HepG2 (cell line): ENCODE measurements at regions not wholly inside any gene's neighbourhood (a gene's known extent, or its start where the extent isn't known, plus 50 kb on each side); places are given as distances from the start of the nearest gene placed in this dataset.

Experiments used
- ATF7-NPFF ChIP-seq: sonication (generic); formaldehyde crosslinking; IDR thresholded peaks from 2 replicates; pipeline ENCODE4 v1.8.1; 2023; ENCODE audit warnings: mild to moderate bottlenecking, low read depth, missing genetic modification reagents, moderate library complexity
- CERS6 ChIP-seq: sonication (generic); formaldehyde crosslinking; IDR thresholded peaks from 2 replicates; pipeline ENCODE4 v1.5.0; 2020; ENCODE audit warnings: missing genetic modification reagents
- ESRRA ChIP-seq: sonication (generic); formaldehyde crosslinking; IDR thresholded peaks from 2 replicates; pipeline ENCODE4 v1.5.1; 2020; ENCODE audit warnings: mild to moderate bottlenecking, low read depth, missing genetic modification reagents
- FOXK2 ChIP-seq: fragments of 450-650 bp; IDR thresholded peaks from 2 replicates; pipeline ENCODE4 v1.6.1; 2016
- HNF4A ChIP-seq: sonication (generic); formaldehyde crosslinking; IDR thresholded peaks from 2 replicates; pipeline ENCODE4 v1.4.0; 2020; ENCODE audit warnings: missing genetic modification reagents
- KDM6A ChIP-seq: IDR thresholded peaks from 2 replicates; pipeline ENCODE4 v1.6.1; 2016; ENCODE audit warnings: low read depth
- ZBTB10 ChIP-seq: sonication (generic); formaldehyde crosslinking; IDR thresholded peaks from 2 replicates; pipeline ENCODE4 v1.4.0; 2020; ENCODE audit warnings: missing genetic modification reagents, borderline replicate concordance
- ZFP36L2 ChIP-seq: sonication (generic); formaldehyde crosslinking; IDR thresholded peaks from 2 replicates; pipeline ENCODE4 v1.4.0; 2020; ENCODE audit warnings: missing genetic modification reagents
- ZNF589 ChIP-seq: sonication (generic); formaldehyde crosslinking; conservative IDR thresholded peaks from 2 replicates; pipeline ENCODE4 v1.8.0; 2022; ENCODE audit warnings: mild to moderate bottlenecking, moderate library complexity, missing genetic modification reagents
- ZNF746 ChIP-seq: sonication (generic); formaldehyde crosslinking; IDR thresholded peaks from 2 replicates; pipeline ENCODE4 v1.8.0; 2022; ENCODE audit warnings: mild to moderate bottlenecking, missing genetic modification reagents
- TF ChIP-seq, protein P1 (sequence below): sonication (generic); formaldehyde crosslinking; IDR thresholded peaks from 2 replicates; pipeline ENCODE4 v1.4.0; 2020; ENCODE audit warnings: low read depth, mild to moderate bottlenecking, missing genetic modification reagents
- TF ChIP-seq, protein P2 (sequence below): sonication (generic); formaldehyde crosslinking; IDR thresholded peaks from 2 replicates; pipeline ENCODE4 v1.8.0; 2022; ENCODE audit warnings: low read depth, missing genetic modification reagents
- TF ChIP-seq, protein P3 (sequence below): sonication (generic); formaldehyde crosslinking; conservative IDR thresholded peaks from 2 replicates; pipeline ENCODE4 v1.4.0; 2020; ENCODE audit warnings: mild to moderate bottlenecking, missing genetic modification reagents, moderate library complexity
- TF ChIP-seq, protein P4 (sequence below): sonication (generic); formaldehyde crosslinking; conservative IDR thresholded peaks from 2 replicates; pipeline ENCODE4 v1.5.0; 2020; ENCODE audit warnings: missing genetic modification reagents
- TF ChIP-seq, protein P5 (sequence below): fragments of 450-650 bp; IDR thresholded peaks from 2 replicates; pipeline ENCODE4 v1.6.1; 2017; ENCODE audit warnings: mild to moderate bottlenecking

DNA sequence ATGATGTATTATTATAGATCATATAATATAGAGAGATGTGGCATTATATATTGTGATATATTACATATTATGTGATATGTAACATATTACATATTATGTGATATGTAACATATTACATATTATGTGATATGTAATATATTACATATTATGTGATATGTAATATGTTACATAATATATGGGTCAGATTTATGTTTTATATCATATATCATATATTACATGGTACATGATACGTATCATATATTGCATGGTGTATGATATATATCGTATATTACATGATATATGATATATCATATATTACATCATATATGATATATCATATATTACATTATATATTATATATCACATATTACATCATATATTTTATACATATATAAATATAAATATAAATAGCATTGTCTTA lies 164.1 kb upstream of the NEBL start (continued):
- TF ChIP-seq, protein P1, sequence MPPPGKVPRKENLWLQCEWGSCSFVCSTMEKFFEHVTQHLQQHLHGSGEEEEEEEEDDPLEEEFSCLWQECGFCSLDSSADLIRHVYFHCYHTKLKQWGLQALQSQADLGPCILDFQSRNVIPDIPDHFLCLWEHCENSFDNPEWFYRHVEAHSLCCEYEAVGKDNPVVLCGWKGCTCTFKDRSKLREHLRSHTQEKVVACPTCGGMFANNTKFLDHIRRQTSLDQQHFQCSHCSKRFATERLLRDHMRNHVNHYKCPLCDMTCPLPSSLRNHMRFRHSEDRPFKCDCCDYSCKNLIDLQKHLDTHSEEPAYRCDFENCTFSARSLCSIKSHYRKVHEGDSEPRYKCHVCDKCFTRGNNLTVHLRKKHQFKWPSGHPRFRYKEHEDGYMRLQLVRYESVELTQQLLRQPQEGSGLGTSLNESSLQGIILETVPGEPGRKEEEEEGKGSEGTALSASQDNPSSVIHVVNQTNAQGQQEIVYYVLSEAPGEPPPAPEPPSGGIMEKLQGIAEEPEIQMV (CRISPR knock-in tag): no peak
- no peak for TF ChIP-seq ATF7-NPFF (CRISPR knock-in tag)
- no peak for TF ChIP-seq FOXK2
- no peak for TF ChIP-seq ZBTB10 (CRISPR knock-in tag)
- TF ChIP-seq, protein P2, sequence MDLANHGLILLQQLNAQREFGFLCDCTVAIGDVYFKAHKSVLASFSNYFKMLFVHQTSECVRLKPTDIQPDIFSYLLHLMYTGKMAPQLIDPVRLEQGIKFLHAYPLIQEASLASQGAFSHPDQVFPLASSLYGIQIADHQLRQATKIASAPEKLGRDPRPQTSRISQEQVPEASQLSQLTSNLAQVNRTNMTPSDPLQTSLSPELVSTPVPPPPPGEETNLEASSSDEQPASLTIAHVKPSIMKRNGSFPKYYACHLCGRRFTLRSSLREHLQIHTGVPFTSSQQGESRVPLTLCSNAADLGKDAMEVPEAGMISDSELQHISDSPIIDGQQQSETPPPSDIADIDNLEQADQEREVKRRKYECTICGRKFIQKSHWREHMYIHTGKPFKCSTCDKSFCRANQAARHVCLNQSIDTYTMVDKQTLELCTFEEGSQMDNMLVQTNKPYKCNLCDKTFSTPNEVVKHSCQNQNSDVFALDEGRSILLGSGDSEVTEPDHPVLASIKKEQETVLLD (CRISPR knock-in tag): no peak
- TF ChIP-seq ZFP36L2: no peak
- no peak for TF ChIP-seq CERS6 (CRISPR knock-in tag)
- TF ChIP-seq ZNF746 (CRISPR knock-in tag): no peak
- no peak for TF ChIP-seq KDM6A
- TF ChIP-seq, protein P3, sequence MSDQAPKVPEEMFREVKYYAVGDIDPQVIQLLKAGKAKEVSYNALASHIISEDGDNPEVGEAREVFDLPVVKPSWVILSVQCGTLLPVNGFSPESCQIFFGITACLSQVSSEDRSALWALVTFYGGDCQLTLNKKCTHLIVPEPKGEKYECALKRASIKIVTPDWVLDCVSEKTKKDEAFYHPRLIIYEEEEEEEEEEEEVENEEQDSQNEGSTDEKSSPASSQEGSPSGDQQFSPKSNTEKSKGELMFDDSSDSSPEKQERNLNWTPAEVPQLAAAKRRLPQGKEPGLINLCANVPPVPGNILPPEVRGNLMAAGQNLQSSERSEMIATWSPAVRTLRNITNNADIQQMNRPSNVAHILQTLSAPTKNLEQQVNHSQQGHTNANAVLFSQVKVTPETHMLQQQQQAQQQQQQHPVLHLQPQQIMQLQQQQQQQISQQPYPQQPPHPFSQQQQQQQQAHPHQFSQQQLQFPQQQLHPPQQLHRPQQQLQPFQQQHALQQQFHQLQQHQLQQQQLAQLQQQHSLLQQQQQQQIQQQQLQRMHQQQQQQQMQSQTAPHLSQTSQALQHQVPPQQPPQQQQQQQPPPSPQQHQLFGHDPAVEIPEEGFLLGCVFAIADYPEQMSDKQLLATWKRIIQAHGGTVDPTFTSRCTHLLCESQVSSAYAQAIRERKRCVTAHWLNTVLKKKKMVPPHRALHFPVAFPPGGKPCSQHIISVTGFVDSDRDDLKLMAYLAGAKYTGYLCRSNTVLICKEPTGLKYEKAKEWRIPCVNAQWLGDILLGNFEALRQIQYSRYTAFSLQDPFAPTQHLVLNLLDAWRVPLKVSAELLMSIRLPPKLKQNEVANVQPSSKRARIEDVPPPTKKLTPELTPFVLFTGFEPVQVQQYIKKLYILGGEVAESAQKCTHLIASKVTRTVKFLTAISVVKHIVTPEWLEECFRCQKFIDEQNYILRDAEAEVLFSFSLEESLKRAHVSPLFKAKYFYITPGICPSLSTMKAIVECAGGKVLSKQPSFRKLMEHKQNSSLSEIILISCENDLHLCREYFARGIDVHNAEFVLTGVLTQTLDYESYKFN (CRISPR knock-in tag): no peak
- no peak for TF ChIP-seq ESRRA (CRISPR knock-in tag)
- no peak for TF ChIP-seq ZNF589 (CRISPR knock-in tag)
- TF ChIP-seq, protein P4, sequence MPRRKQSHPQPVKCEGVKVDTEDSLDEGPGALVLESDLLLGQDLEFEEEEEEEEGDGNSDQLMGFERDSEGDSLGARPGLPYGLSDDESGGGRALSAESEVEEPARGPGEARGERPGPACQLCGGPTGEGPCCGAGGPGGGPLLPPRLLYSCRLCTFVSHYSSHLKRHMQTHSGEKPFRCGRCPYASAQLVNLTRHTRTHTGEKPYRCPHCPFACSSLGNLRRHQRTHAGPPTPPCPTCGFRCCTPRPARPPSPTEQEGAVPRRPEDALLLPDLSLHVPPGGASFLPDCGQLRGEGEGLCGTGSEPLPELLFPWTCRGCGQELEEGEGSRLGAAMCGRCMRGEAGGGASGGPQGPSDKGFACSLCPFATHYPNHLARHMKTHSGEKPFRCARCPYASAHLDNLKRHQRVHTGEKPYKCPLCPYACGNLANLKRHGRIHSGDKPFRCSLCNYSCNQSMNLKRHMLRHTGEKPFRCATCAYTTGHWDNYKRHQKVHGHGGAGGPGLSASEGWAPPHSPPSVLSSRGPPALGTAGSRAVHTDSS (CRISPR knock-in tag): no peak
- TF ChIP-seq, protein P5, sequence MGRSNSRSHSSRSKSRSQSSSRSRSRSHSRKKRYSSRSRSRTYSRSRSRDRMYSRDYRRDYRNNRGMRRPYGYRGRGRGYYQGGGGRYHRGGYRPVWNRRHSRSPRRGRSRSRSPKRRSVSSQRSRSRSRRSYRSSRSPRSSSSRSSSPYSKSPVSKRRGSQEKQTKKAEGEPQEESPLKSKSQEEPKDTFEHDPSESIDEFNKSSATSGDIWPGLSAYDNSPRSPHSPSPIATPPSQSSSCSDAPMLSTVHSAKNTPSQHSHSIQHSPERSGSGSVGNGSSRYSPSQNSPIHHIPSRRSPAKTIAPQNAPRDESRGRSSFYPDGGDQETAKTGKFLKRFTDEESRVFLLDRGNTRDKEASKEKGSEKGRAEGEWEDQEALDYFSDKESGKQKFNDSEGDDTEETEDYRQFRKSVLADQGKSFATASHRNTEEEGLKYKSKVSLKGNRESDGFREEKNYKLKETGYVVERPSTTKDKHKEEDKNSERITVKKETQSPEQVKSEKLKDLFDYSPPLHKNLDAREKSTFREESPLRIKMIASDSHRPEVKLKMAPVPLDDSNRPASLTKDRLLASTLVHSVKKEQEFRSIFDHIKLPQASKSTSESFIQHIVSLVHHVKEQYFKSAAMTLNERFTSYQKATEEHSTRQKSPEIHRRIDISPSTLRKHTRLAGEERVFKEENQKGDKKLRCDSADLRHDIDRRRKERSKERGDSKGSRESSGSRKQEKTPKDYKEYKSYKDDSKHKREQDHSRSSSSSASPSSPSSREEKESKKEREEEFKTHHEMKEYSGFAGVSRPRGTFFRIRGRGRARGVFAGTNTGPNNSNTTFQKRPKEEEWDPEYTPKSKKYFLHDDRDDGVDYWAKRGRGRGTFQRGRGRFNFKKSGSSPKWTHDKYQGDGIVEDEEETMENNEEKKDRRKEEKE: no peak
- TF ChIP-seq HNF4A (CRISPR knock-in tag): no peak
